Vagina (tissue), 2 donors: ENCODE measurements at regions not wholly inside any gene's neighbourhood (a gene's known extent, or its start where the extent isn't known, plus 50 kb on each side); places are given as distances from the start of the nearest gene placed in this dataset.

Experiments
- DNase-seq, 2 donors: peaks; one replicate each; pipeline ENCODE4 v3.0.0-alpha.2; 2017; ENCODE audit errors: extremely low spot score in 2 of 2
- H3K27ac ChIP-seq: fragments of 200-600 bp; sonication (generic); one replicate; pipeline ENCODE4 v1.5.1; 2019
- H3K27me3 ChIP-seq: fragments of 200-600 bp; sonication (generic); one replicate; pipeline ENCODE4 v1.5.1; 2019
- H3K36me3 ChIP-seq, 2 donors: fragments of 200-600 bp; sonication (generic); one replicate each; pipeline ENCODE4 v1.5.1; 2017 to 2019
- H3K4me1 ChIP-seq: fragments of 200-600 bp; sonication (generic); one replicate; pipeline ENCODE4 v1.5.1; 2019
- H3K4me3 ChIP-seq, 2 donors: fragments of 200-600 bp; sonication (generic); 1 replicate in 1 of 2; 2 replicates in 1 of 2; pipeline ENCODE4 v1.5.1; 2016 to 2019
- H3K9me3 ChIP-seq: fragments of 200-600 bp; sonication (generic); one replicate; pipeline ENCODE4 v1.5.1; 2019
- POLR2A ChIP-seq, 2 donors: fragments of 450-650 bp; IDR thresholded peaks; one replicate each; pipeline ENCODE4 v1.6.1; 2017; ENCODE audit warnings: antibody characterized with exemption in 2 of 2, mild to moderate bottlenecking in 2 of 2, moderate library complexity in 2 of 2
- POLR2AphosphoS5 ChIP-seq, 2 donors: sonication (generic); formaldehyde crosslinking; IDR thresholded peaks; one replicate each; pipeline ENCODE4 v1.9.0; 2017; ENCODE audit warnings: antibody characterized with exemption in 2 of 2, mild to moderate bottlenecking in 2 of 2, low read depth in 1 of 2; ENCODE audit not compliant: insufficient read depth in 1 of 2
- intact Hi-C: fragments of 100-400 bp; cut with DNase I; formaldehyde crosslinking; loops from one replicate; pipeline ENCODE4 v1.15.1; 2023
- TF ChIP-seq, protein P1 (sequence below), 3 experiments: fragments of 450-650 bp in 2 of 3; fragments of 200-600 bp in 1 of 3; sonication (generic) in 1 of 3; IDR thresholded peaks; one replicate each; pipeline ENCODE4 v1.5.1; 2017 to 2019; ENCODE audit warnings: antibody characterized with exemption in 3 of 3, mild to moderate bottlenecking in 2 of 3, moderate library complexity in 2 of 3

DNA sequence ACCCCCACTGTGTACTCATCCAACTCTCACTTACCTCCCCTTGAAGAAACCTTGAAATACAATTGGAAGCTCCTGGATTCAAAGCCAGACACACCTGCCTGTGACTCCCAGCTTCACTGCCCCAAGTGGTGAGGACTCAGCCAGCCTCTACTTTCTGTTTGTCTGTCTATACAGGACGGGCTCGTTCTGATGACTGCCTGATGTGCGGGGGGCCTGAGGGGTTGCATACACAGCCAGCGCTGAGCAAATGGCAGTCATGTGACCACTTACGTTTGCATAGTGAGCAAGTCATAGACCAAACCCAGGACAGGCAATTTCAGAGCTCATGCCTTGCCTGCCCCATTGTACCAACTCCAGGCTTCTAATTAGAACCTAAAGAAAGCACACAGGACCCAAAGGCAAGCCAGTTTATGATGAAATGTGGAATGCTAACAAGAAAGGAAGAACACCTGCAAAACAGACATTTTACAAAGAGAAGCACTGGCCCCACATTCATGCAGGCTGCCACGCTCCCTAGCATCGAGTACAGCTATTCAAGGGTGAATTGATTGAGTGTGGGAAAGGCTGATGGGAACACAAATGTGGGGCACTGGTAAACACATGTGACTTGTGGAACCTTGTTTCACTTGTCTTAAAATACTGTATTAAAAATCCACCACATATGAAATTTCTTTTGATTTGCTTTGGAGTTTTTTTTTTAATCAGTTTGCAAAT lies 137.8 kb downstream of the LNPK start:
- intact Hi-C loops = no loop called here
- H3K27ac ChIP-seq = no peak overlapping the region
- no peak overlapping the region for H3K4me3 ChIP-seq
- no peaks in the 10 kb centered on the region for H3K9me3 ChIP-seq
- no peaks in the 10 kb centered on the region for H3K27me3 ChIP-seq
- no peaks in the 10 kb centered on the region for H3K36me3 ChIP-seq
- no peaks in the 10 kb centered on the region for H3K4me1 ChIP-seq
- no peak for DNase-seq
- TF ChIP-seq, protein P1, sequence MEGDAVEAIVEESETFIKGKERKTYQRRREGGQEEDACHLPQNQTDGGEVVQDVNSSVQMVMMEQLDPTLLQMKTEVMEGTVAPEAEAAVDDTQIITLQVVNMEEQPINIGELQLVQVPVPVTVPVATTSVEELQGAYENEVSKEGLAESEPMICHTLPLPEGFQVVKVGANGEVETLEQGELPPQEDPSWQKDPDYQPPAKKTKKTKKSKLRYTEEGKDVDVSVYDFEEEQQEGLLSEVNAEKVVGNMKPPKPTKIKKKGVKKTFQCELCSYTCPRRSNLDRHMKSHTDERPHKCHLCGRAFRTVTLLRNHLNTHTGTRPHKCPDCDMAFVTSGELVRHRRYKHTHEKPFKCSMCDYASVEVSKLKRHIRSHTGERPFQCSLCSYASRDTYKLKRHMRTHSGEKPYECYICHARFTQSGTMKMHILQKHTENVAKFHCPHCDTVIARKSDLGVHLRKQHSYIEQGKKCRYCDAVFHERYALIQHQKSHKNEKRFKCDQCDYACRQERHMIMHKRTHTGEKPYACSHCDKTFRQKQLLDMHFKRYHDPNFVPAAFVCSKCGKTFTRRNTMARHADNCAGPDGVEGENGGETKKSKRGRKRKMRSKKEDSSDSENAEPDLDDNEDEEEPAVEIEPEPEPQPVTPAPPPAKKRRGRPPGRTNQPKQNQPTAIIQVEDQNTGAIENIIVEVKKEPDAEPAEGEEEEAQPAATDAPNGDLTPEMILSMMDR (IDR thresholded peaks at IDR 0.05) = no peak
- TF ChIP-seq POLR2A (IDR thresholded peaks at IDR 0.05) (no peak), POLR2AphosphoS5 (IDR thresholded peaks at IDR 0.05; ENCODE audit: insufficient read depth in 1 of 2, low read depth in 1 of 2) (no peak)

GRCh38 chr2:175861958-175862357 lies 140.1 kb downstream of the LNPK start:
- DNase-seq = no peak
- no peaks in the 10 kb centered on the region for H3K9me3 ChIP-seq
- intact Hi-C loops = no loop called here
- no peaks in the 10 kb centered on the region for H3K4me1 ChIP-seq
- H3K27ac ChIP-seq = no peak overlapping the region
- TF ChIP-seq, protein P1 (IDR thresholded peaks at IDR 0.05) = no peak
- no peak for TF ChIP-seq POLR2AphosphoS5 (IDR thresholded peaks at IDR 0.05; ENCODE audit: insufficient read depth in 1 of 2, low read depth in 1 of 2)
- no peak for TF ChIP-seq POLR2A (IDR thresholded peaks at IDR 0.05)
- H3K4me3 ChIP-seq = no peak overlapping the region
- H3K27me3 ChIP-seq = no peaks in the 10 kb centered on the region
- H3K36me3 ChIP-seq = no peaks in the 10 kb centered on the region

DNA sequence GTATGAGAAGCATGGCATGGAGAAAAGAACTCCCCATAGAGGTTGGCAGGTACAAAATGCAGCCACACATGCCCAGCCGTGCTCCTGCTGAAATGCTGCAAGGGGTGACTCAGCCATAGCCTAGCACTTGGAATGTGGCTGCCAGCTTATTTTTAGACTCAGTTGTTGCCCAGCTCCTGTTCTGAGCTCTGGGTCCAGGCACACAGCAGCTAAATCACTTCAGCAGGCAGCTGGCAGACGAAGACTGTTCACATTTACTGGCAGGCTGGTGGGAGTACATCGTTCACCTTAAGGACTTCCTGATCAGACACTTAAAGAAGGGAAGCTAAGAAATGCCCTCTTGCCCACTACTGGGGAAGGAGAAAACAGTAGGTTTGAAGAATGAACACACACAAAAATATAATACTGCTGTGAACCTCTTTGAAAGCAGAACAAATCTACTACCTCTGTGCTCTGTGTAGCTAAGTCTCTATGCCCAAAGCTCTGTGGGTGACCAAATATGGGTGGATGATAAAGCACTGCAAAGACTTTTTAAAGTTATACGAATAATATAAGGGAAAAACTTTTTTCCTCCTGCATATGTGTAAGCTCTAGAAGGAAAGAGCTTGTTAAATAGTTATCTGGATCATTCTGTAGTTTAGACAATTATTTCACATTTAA lies 146.1 kb downstream of the LNPK start:
- H3K4me3 ChIP-seq = no peak overlapping the region
- intact Hi-C loops = no loop called here
- no peak overlapping the region for H3K27ac ChIP-seq
- H3K4me1 ChIP-seq = no peaks in the 10 kb centered on the region
- no peak for DNase-seq
- no peaks in the 10 kb centered on the region for H3K36me3 ChIP-seq
- no peaks in the 10 kb centered on the region for H3K9me3 ChIP-seq
- TF ChIP-seq POLR2AphosphoS5 (IDR thresholded peaks at IDR 0.05; ENCODE audit: insufficient read depth in 1 of 2, low read depth in 1 of 2) (no peak), POLR2A (IDR thresholded peaks at IDR 0.05) (no peak)
- TF ChIP-seq, protein P1 (IDR thresholded peaks at IDR 0.05) = no peak
- H3K27me3 ChIP-seq = no peaks in the 10 kb centered on the region

DNA sequence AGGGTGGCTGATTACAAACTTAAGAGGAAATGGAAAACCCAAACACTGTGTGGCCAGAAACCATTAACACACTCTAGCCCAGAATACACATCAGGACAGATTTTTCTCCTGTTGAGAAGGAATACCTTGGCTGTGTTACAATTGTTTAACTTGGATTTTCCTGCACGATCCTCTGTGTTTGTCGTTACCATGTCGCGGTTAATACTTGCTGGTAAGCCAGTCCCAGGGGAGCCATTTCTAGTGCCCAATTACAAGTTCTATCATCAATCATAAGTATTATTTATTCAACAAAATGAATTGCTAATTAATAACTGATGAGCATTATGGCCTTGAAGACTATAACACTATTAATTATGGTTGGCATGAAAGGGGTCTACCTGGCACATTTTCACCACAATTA lies 146.8 kb downstream of the LNPK start:
- no peak for DNase-seq
- Histone ChIP-seq H3K36me3 (no peaks in the 10 kb centered on the region), H3K4me1 (no peaks in the 10 kb centered on the region), H3K9me3 (no peaks in the 10 kb centered on the region), H3K27ac (no peak overlapping the region), H3K27me3 (no peaks in the 10 kb centered on the region), H3K4me3 (no peak overlapping the region)
- TF ChIP-seq POLR2AphosphoS5 (IDR thresholded peaks at IDR 0.05; ENCODE audit: insufficient read depth in 1 of 2, low read depth in 1 of 2) (no peak), POLR2A (IDR thresholded peaks at IDR 0.05) (no peak)
- TF ChIP-seq, protein P1 (IDR thresholded peaks at IDR 0.05) = no peak
- intact Hi-C loops = no loop called here

DNA sequence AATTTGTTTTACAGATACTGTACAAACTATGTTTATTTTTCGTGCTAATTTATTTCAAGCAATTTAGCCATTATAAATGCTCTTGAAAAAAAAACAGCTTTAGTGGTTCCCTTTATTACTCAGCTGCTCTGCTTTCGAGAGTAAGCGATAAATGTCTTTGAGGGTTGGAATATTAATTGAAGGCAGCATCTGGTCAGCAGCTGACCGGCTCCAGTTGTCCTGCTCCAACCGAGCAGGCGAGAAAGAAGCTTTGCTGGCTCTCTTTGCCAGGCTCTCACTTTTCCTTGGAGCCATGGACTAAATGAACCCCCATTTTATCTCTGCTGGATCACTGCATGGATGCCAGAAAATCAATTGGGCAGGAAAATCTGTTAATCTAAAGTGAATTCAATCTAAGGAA lies 147.4 kb downstream of the LNPK start:
- Histone ChIP-seq H3K27me3 (no peaks in the 10 kb centered on the region), H3K4me1 (no peaks in the 10 kb centered on the region), H3K4me3 (no peak overlapping the region), H3K36me3 (no peaks in the 10 kb centered on the region), H3K9me3 (no peaks in the 10 kb centered on the region), H3K27ac (no peak overlapping the region)
- TF ChIP-seq, protein P1 (IDR thresholded peaks at IDR 0.05) = no peak
- TF ChIP-seq POLR2A (IDR thresholded peaks at IDR 0.05) = no peak
- TF ChIP-seq POLR2AphosphoS5 (IDR thresholded peaks at IDR 0.05; ENCODE audit: insufficient read depth in 1 of 2, low read depth in 1 of 2) = no peak
- DNase-seq = no peak
- intact Hi-C loops = no loop called here
